RWPE1 (cell line): ENCODE measurements at regions not wholly inside any gene's neighbourhood (a gene's known extent, or its start where the extent isn't known, plus 50 kb on each side); places are given as distances from the start of the nearest gene placed in this dataset.

Experiments used
- CTCF ChIA-PET: fragments of 350-600 bp; sonication (Branson Sonifier 250); formaldehyde crosslinking; extraction: SDS; loops from one replicate; lab custom pipeline; 2021; lab: Yijun Ruan, JAX
- POLR2A ChIA-PET: fragments of 400-600 bp; formaldehyde crosslinking; extraction: SDS; loops from one replicate; lab custom pipeline; 2020; ENCODE audit warnings: antibody characterized with exemption; ENCODE audit not compliant: low non-redundant PET; lab: Yijun Ruan, JAX
- DNase-seq: peaks from one replicate; pipeline ENCODE4 v3.0.0; 2012; ENCODE audit warnings: low spot score
- H3K27ac ChIP-seq: fragments of 450-650 bp; 2 replicates; pipeline ENCODE4 v1.5.1; 2017
- TF ChIP-seq, protein P1 (sequence below): fragments of 450-650 bp; conservative IDR thresholded peaks from 2 replicates; pipeline ENCODE4 v1.5.1; 2017; ENCODE audit warnings: low read depth, mild to moderate bottlenecking

DNA sequence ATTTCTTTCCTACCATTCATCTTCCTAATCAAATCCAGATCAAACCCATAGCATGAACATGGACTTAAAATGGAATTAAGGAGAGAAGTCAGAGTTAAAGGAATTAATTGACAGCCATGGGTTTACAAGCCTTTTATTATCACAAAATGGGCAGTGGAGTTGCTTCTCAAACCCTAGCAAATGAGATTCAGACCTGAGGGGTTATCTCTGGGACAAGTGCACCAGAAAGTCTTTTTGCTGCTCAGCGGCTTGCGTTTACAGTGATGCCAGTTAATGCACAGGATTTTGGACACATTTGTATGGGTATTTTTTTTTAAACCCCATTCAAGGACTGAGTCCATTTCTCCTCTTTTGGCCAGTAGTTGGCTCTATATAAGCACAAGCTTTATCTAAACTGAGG, 503.0 kb downstream of the EFNB2 start:
- no peak overlapping the region for H3K27ac ChIP-seq
- TF ChIP-seq, protein P1, sequence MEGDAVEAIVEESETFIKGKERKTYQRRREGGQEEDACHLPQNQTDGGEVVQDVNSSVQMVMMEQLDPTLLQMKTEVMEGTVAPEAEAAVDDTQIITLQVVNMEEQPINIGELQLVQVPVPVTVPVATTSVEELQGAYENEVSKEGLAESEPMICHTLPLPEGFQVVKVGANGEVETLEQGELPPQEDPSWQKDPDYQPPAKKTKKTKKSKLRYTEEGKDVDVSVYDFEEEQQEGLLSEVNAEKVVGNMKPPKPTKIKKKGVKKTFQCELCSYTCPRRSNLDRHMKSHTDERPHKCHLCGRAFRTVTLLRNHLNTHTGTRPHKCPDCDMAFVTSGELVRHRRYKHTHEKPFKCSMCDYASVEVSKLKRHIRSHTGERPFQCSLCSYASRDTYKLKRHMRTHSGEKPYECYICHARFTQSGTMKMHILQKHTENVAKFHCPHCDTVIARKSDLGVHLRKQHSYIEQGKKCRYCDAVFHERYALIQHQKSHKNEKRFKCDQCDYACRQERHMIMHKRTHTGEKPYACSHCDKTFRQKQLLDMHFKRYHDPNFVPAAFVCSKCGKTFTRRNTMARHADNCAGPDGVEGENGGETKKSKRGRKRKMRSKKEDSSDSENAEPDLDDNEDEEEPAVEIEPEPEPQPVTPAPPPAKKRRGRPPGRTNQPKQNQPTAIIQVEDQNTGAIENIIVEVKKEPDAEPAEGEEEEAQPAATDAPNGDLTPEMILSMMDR, result no peak
- no peak for DNase-seq
- POLR2A ChIA-PET, result no interaction called here
- CTCF ChIA-PET, result interaction anchor here (0.6 kb wide), 1 partner anchor 675 kb away, joined by 3 read pairs; no protein-coding TSS in a partner anchor

- TF ChIP-seq, protein P1, result no peak
- no peak for DNase-seq
- ChIA-PET POLR2A (no interaction called here), CTCF (no interaction called here)
- H3K27ac ChIP-seq, result no peak overlapping the region
These were observed 505.7 kb downstream of the EFNB2 start for GRCh38 chr13:106029676-106030290.

DNA sequence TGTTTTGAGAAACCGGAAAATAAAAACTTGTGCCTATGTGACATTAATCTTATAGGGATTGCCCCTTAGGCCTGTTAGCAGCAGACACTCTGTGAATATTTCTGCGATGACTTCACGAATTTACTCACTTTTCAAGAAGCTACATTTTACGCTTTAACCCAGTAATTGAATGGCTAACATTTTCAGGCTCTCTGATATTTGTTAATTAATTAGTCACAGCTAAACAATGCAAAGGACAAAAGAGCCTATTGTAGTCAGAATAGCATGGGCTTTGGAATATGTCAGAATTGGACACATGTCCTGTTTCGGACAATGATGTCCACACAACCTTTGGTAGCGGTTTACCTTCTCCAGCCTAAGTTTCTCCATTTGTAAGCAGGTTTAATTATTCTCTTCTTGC, 506.6 kb downstream of the EFNB2 start:
- no peak overlapping the region for H3K27ac ChIP-seq
- DNase-seq, result no peak
- TF ChIP-seq, protein P1, result no peak
- ChIA-PET CTCF (no interaction called here), POLR2A (no interaction called here)

DNA sequence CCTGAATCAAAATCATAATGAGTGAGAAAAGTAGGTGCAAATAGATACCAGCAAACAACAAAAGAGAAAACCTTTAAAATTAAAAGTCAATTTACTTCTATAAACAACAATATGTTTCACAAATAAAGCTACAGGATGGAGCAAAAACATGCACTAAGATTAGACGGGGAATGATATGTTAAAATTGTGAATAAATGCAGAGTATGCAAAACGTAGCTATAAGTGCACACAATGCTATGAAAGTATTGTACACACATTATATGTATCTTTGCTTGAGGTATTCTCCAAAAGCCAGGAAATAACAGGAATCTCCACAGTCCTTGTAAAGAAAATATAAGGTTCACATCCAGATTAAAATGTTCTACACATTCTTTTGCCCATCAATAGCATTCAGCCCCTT, 523.9 kb downstream of the EFNB2 start:
- ChIA-PET POLR2A (no interaction called here), CTCF (interaction anchor here (0.5 kb wide), 1 partner anchor 85 kb away, joined by 3 read pairs; no protein-coding TSS in a partner anchor)
- TF ChIP-seq, protein P1, result no peak
- no peak overlapping the region for H3K27ac ChIP-seq
- no peak for DNase-seq

GRCh38 chr13:106010836-106011235, 524.6 kb downstream of the EFNB2 start:
- no peak overlapping the region for H3K27ac ChIP-seq
- POLR2A ChIA-PET, result no interaction called here
- DNase-seq, result no peak
- TF ChIP-seq, protein P1, result no peak
- CTCF ChIA-PET, result interaction anchor here (0.5 kb wide), 1 partner anchor 132 kb away, joined by 7 read pairs; no protein-coding TSS in a partner anchor

- DNase-seq, result no peak
- CTCF ChIA-PET, result no interaction called here
- no peak overlapping the region for H3K27ac ChIP-seq
- POLR2A ChIA-PET, result no interaction called here
- TF ChIP-seq, protein P1, result no peak
These were observed 526.9 kb downstream of the EFNB2 start for GRCh38 chr13:106008540-106008939.
